ENCODE measurements at regions not wholly inside any gene's neighbourhood (a gene's known extent, or its start where the extent isn't known, plus 50 kb on each side); places are given as distances from the start of the nearest gene placed in this dataset.
"Not testable (repeated sequence)": the region's sequence is repeated elsewhere in the genome, so short reads cannot be mapped to it uniquely, and the experiment has no call there.

DNA sequence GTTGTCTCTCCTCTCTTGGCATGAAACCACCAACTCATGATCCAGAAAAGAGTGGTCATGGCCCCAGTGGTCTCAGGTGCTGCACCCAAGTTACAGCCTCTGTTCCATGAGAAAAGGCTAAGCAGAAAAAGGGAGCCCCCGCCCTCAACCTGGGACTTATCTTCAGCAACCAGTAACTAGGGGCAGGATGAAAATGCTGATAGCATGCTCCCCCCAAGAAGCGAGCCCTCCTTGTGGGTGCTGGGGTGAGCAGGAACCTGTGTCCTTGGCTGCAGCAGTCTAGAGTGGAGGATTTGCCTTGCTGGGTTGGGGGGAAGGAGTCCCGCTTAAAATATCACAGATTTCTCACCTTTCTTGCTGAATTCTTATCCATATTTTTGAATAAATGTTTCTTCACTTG is 490.0 kb downstream of the SUCLG1 start:
- no peak for DNase-seq (ENCODE audit: low spot score)

DNA sequence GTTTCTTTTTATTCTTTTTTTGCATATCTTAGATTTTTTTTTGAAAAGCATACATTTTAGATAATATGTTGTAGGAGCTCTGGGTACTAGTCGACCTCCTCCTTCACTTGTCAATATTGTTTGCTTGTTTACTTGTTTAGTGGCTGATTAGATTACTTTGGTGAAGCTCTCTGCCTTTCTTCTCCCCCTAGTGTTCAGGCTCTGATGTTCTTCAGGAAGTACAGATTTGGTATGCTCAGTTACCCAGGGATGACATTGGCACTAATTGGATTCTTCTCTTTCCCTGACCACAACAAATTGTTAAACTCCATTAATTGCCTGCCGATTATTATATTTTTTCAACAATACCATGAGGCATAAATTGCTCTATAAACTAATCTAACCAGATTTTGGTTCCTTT is 491.2 kb downstream of the SUCLG1 start:
- DNase-seq (ENCODE audit: low spot score): peak; percentile 13

DNA sequence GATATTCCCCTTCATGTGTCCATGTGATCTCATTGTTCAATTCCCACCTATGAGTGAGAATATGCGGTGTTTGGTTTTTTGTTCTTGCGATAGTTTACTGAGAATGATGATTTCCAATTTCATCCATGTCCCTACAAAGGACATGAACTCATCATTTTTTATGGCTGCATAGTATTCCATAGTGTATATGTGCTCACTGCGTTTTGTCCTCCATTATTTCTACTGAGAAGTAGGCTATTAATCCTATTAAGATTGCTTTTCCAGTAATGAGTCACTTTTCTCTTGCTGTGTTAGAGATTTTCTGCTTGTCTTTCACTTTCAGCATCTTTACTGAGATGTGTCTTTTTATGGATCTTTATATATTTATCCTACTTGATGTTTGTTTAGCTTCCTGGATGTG is 492.1 kb downstream of the SUCLG1 start:
- not testable (repeated sequence) for DNase-seq (ENCODE audit: low spot score)

DNA sequence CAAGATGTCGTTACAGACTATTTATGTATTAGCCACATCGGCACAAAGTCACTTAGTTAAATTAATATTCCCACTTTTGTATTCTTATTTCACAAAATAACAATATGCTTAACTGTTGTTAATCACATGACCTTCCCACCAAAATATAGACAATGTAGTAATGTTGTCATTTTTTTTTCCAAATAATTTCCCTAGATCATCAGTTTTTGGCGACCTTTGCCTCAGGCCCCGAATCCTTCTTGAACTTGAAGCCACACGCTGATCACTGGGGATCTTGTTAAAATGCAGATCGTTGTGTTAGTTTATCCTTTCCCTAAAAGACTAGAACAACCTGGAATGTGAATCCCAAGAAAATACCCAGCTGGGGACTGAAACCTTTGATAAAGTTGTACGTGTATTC is 497.6 kb downstream of the SUCLG1 start:
- no peak for DNase-seq (ENCODE audit: low spot score)

DNA sequence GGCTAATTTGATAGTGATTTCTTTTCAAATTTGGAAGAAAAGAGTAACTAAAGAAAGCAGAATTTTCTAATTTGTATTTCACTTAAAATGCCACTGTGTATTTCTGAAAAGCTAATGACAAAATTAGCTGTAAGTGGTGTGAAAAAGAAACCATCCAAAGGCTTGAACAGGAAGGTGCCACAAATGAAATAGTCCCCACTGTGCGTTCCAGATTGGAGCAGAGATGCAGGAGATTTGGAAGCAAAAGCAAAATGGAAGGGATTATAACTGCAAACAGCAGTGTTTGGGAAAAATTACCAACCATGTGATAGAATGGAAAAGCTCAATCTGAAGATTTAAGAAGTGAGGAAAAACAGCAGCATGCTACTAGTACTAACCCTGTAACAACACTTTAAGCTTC is 498.7 kb downstream of the SUCLG1 start:
- no peak for DNase-seq (ENCODE audit: low spot score)

DNA sequence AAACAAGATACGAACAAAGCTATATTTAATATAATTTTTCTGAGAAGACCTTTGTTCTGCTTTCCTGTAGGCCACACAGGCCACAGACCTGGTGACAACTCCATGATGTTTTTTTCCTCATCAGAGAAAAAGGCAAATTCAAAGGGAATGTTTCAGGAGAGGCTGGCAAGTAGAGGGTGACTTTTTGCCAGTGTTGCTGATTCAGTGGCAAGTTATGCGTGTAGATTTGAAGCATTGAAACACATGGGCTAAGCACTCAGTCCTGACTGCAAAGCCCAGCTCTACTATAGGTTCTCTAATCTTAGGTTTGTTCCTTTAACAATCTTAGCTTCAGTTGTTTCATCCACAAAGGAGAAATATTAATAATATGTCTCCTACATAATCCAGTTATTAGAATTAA is 499.8 kb downstream of the SUCLG1 start:
- DNase-seq (ENCODE audit: low spot score): no peak

DNA sequence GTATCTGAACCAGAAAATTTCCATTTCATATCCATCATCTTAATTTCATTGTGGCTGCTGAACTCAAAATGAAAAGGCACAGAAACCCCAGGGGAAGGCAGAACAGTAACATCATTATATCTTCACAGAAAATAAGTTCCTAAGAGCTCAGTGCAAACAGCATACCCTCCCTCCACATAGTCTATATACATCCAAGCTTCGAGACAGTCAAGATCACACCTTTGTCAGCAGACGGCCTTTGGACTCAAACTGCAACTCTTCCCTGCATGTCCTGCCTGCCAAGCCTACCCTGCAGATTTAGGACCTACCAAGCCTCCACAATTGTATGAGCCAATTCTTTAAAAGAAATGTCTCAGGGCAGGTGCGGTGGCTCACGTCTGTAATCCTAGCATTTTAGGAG is 502.1 kb downstream of the SUCLG1 start:
- DNase-seq (ENCODE audit: low spot score): no peak

DNA sequence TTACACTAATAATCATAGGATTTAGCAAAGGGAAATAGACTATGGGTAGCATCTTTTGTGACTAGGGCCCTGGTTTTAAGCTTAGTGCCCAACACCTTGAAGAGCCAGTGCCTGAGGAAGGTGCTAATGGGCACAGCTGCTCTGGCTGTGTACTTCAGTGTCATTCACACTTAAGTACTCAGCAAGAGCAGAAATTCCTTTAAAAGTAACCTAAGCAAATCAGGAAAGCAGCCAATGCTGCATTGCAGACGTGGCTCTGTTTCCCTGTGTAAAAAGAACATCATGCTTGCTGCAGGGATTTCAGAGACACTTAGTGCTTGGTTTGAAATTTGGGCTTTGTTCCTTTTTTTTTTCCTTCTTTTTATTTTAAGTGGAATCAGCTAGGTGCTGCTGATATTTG is 505.4 kb downstream of the SUCLG1 start:
- no peak for DNase-seq (ENCODE audit: low spot score)

DNA sequence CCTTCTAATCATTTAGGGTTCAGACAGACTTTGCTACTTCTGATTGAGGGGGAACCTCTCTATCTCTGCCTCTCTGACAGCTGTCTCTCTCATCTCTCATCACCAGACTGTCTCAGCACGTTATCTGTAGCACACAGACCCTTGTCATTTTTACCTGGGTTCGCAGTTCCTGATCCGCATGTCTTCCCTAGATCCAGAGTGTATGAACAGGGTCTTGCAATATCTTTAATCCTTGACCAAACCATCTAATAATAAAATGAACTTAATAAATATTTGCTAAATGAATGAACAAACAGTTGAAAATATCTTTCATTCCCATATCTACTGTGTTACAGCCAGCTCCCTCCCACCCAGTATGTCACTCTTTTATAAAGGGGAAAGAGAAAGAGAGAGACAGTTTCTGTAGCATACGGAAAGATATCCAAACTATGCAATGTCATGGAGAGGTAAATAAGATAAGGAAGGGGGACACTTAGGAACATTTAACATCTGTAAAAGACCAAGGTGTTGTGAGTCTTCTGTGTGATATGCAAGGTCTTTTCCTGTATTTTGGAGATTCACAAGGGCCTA is 507.6 kb downstream of the SUCLG1 start:
- no peak for DNase-seq (ENCODE audit: low spot score)

DNA sequence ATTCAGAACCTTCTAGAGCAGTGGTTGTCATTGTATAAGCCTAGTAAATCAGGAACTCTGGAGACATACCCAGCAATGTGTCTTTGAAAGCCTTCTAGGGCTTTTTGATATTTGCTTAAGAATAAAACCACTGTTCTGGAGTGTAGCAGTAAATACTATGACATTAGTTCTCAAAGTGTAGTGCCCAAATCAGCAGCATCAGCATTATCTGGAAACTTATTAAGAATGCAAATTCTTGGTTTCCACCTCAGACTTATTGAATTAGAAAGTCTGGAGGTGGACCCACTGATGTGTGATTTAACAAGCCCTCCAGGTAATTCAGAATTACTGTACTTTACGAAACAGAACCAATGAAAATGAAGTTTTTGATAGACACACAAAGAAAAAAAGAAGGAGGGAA is 509.7 kb downstream of the SUCLG1 start:
- no peak for DNase-seq (ENCODE audit: low spot score)

DNA sequence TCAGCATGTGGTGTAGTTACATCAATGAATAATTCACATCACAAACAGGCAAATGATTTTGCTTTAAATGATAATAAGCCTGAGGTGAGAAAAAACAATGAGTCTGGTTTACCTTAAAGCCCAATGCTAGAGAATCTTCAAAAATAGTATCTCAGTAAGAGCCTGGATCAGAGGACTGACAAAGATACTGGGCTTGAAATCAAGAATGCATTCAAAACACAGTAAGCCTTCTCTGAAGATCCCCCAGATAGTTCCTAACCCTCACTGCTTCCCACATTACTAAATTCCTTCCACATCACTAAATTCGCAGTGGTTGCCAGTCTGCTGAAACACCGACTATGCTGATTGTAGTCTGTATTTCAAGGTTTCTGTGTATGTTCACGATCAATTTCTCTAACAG is 514.9 kb downstream of the SUCLG1 start:
- no peak for DNase-seq (ENCODE audit: low spot score)

DNA sequence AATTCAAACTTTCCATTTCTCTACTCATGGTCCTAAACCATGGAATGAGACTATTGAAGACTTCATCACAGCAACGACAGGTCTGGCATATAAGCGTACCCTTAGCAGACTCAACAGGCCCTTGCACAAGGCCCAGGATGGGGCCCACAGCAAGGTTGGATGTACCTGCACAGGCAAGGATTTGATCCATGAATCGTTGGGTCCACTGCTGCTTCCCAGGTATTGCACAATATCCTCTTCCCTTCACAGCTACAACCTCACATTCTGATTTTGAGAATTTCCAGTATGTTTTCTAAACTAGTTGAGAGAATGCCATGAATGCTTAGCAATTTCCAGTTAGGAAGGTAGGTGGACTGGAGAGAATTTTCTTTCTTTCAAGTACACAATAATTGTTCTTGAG is 515.8 kb downstream of the SUCLG1 start:
- no peak for DNase-seq (ENCODE audit: low spot score)

DNA sequence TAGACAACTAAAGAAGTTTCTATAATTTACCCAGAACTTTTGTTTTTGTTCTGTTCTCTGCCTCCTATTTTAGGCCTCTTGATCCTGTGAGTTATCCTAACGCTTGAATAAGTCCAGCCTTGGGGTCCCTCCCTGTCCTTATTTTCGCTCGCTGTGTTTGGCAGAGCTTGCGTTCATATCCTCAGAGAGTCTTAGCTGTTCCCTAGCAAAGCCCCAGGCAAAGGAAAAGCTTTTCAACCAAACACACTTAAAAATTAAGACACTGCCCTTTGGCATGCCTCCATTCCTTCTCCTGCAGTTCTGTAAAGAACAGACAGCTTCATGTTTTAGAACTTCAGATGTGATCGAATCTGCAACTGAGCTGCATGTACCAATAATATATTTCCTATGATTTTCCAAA is 517.2 kb downstream of the SUCLG1 start:
- DNase-seq (ENCODE audit: low spot score): no peak

DNA sequence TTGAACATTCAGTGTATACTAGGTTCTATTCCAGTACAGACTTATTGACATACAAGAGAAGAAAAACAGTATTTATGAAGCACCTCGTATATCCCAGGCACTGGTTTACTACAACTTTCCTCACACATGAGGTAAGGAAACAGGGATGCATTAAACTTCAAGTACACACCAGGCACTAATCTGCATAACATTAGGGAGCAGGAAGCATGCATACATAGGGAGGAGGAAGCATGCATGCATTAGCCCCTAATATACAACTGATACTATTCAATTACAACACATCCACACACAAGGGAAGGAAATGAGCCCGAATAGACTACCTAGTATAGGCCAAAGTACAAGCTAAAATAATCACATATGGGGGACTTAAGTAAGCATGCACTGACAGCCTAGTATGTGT is 525.3 kb downstream of the SUCLG1 start:
- no peak for DNase-seq (ENCODE audit: low spot score)

DNA sequence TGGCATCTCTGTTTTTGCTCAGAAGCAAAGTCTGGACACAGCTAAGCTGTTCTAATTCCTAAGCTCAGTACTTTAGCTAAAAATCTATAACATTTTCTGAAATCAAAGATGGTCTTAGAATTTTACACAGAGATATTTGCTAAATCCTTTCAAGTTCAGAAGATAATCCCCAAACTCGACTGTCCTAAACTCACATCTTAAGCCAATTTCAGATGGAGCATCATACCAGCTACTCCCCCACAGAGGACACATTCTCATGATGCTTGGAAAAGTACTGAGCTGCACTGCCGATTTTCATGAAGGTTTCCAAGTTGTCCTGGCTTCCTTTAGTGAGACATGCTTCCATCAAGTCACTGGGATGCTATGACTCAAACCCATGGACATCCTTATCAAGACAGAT is 535.5 kb downstream of the SUCLG1 start:
- DNase-seq (ENCODE audit: low spot score): no peak

DNA sequence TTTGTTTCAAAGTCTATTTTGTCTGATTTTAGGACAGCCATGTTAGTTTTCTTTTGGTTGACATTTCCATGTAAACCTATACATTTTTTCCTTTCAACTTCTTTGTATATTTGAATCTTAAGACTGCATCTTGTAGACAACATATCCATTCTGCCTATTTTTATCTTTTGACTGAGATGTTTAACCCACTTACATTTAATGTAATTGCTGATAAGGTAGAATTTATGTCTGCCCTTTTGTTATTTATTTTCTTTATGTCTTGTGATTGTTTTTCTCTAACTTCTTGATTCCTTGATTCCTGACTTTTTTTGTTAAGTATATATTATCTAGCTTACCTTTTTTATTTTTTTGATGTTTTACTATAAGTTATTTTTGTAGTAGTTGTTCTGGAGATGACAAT is 542.5 kb downstream of the SUCLG1 start:
- no peak for DNase-seq (ENCODE audit: low spot score)

DNA sequence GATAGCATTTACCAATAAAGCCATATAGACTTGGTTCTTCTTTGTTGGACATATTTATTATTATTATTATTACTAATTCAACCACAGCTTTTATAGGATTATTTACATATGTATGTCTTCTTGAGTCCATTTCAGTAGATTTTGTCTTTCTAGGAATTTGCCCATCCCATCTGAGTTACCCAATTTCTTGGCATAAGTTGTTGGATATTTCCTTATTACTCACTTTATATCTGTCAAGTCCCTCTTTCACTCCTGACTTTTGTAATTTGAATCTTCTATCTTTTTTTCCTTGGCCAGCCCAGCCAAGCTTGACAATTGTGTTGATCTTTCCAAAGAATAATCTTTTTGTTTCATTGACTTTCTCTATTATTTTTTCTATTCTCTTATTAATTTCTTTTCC is 543.7 kb downstream of the SUCLG1 start:
- DNase-seq (ENCODE audit: low spot score): no peak

DNA sequence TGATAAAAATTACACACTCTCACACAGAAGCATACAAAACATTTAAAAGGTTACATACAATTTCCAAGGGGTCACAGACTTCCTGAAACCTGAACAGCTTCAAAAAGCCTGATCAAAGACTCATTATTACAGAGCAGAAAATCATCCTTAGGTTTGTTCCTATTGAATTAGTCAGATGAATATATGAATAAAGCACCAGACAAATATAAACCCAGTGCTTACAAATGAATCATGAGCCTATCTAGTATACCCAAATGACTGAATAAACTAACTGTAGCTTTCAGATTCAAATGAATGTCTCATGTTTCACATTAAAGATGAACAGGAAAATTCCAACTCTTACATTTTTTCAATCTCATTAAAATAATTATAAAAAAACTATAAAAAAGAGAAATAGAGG is 550.3 kb downstream of the SUCLG1 start:
- no peak for DNase-seq (ENCODE audit: low spot score)

DNA sequence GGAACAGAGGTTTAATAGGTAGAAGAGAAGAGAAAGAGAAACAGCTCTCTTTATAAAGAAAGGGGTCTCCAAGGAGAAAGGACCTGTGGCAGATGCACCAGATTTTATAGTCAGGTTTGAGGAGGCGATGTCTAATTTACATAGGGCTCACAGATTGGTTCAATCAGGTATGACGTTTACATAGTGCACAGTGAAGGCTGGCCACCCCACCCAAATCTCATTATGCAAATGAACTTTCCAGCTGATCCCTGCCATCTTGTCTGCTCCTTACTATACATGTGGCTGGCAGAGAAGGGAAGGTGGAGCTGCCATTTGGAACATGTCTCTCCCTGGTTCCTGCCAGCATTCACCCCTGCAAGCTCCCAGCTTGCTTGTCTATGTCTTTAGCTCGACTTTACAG is 557.8 kb downstream of the SUCLG1 start:
- DNase-seq (ENCODE audit: low spot score): no peak

DNA sequence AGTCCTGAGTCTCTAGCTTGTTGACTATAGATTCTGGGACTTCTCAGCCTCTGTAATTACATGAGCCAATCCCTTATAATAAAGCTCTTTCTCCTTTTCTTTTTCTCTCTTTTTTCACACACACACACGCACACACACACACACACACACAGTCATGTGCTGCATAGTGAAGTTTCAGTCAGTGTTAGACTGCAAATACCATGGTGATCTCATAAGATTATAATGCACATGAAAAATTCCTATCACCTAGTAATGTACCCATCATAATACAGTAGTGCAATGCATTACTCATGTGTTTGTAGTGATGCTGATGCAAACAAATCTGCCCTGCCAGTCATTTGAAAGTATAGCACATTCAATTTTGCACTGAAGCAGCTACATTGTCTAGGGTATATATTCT is 558.2 kb downstream of the SUCLG1 start:
- DNase-seq (ENCODE audit: low spot score): peak; percentile 27

DNA sequence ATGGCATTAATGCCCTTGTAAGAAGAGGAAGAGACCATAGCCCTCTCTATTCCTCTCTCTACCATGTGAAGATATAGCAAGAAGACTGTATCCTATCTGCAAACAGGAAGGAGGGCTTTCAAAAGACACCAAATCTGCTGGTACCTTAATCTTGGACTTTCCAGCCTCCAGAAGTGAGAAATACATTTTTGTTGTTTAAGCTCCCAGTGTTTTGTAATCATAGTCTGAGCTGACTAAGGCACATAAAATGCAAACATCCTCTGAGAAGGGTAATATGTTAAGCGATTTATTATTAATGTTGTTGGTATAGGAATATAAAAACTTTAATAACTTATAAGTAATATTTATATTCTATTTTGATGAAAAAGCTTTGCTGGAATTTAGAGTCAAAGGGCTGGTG is 559.8 kb downstream of the SUCLG1 start:
- DNase-seq (ENCODE audit: low spot score): no peak

DNA sequence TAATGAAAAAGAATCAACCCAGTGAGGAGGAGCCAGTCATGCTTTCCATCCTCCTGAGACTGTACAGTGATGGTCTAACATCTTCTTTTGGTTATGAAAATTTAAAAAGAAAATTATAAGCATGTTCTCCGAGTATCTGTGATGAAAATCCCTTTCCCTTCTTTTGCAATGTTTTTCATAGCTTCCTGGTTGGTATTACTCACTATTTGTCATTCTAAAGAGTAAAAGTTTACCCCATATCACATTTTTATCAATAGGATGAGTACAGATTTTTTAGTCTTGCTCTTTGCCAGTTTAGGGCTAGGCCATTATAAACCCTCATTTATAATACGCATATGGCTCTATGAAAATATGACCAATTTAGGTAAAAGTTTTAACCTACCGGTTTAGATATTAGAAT is 564.1 kb downstream of the SUCLG1 start:
- DNase-seq (ENCODE audit: low spot score): no peak

DNA sequence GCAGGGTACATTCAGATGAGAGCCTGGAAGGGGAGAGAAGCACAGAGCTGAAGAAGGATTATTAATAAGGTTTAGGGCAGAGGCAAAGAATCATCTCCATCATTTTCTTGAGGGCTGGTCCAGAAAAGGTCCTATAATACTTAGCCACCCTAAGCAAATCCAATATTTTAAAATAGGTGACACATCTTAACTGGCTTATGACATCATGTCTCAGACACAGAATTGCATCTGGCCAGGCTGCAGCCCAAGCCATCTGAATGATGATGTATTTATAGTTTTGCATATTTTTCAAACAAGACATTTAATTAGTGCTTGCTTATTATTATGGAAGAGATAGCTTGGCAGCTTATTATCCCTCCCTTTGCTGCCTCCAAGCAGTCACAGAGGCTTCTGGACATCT is 571.3 kb downstream of the SUCLG1 start:
- no peak for DNase-seq (ENCODE audit: low spot score)

DNA sequence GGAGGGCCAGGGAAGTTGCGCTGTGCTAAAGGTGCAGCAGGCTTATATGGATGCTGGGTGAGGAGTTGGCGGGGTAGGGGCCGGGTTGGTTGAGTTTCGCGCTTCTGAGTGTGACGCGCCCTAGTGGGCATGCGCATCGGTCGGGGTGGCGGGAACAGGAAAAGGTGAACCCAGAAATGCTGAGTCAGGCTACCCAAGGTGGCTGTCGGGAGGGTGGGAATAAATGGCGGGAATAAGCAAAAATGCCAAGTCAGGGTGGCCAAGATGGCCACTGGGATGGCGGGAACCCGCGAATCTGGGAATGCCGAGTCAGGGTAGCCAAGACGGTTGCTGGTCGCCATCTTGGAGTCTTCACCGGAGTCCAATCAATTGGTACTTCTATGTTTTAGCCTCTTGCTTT is 580.0 kb downstream of the SUCLG1 start:
- DNase-seq (ENCODE audit: low spot score): no peak

DNA sequence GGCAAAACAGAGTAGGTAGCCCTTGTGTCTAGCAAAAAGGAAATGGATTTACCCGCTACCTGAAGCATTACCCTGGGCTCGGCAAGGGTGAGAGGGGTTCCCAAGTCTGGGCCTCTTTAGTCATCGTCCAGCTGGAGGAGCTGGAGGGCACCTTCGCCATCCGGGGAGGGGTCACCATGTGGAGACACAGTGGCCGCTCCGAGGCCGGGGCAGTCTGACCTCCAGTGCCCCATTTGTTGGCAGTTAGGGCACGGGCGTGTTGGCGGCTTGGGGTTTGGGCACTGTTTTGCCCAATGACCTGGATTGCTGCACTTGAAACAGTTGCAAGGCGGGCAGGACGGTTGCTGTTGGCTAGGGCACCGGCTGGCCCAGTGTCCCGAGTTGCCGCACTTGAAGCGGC is 581.8 kb downstream of the SUCLG1 start:
- DNase-seq (ENCODE audit: low spot score): not testable (repeated sequence)
